CD4-positive, CD25-positive, alpha-beta regulatory T cell (primary cell): ENCODE measurements at regions not wholly inside any gene's neighbourhood (a gene's known extent, or its start where the extent isn't known, plus 50 kb on each side); places are given as distances from the start of the nearest gene placed in this dataset.
A peak's percentile ranks its signal among the peaks of the same experiment; 100 is the strongest.

Source experiments
- ATAC-seq, 2 donors: fragments of 150-1000 bp; cut with Tn5 transposase; one replicate each; pipeline ENCODE4 v1.10.0; 2021; ENCODE audit warnings: low read depth in 2 of 2, moderate number of reproducible peaks in 2 of 2, moderate library complexity in 1 of 2
- DNase-seq, 3 donors: peaks; one replicate each; pipeline versions ENCODE4 v3.0.0 to v3.0.0-alpha.2; 2012 to 2022; ENCODE audit warnings: mixed read lengths in 1 of 3
- H3K27ac ChIP-seq: one replicate; pipeline ENCODE4 v1.7.0; 2013; ENCODE audit warnings: mild to moderate bottlenecking, low read length; ENCODE audit not compliant: insufficient read depth, poor library complexity, severe bottlenecking
- H3K27me3 ChIP-seq: one replicate; pipeline ENCODE4 v1.7.0; 2013; ENCODE audit warnings: low read length; ENCODE audit not compliant: control insufficient read depth, insufficient read depth
- H3K36me3 ChIP-seq: one replicate; pipeline ENCODE4 v1.7.0; 2013; ENCODE audit warnings: mild to moderate bottlenecking, low read length, moderate library complexity; ENCODE audit not compliant: control insufficient read depth, insufficient read depth
- H3K4me1 ChIP-seq: 2 replicates; pipeline ENCODE4 v1.7.0; 2013; ENCODE audit warnings: mild to moderate bottlenecking, low read length; ENCODE audit not compliant: insufficient read depth, control insufficient read depth, poor library complexity, severe bottlenecking
- H3K4me3 ChIP-seq: one replicate; pipeline ENCODE4 v1.7.0; 2013; ENCODE audit warnings: low read depth, mild to moderate bottlenecking, low read length, moderate library complexity
- H3K9me3 ChIP-seq, 2 experiments: 1 replicate in 1 of 2; 2 replicates in 1 of 2; pipeline ENCODE4 v1.7.0; 2013; ENCODE audit warnings: low read length in 2 of 2, mild to moderate bottlenecking in 1 of 2, moderate library complexity in 1 of 2; ENCODE audit not compliant: control insufficient read depth in 2 of 2
- H3K27ac Mint-ChIP-seq, 3 donors: one replicate each; pipeline ENCODE4 v1.8.0; 2020 to 2022; ENCODE audit warnings: mild to moderate bottlenecking in 3 of 3, mixed read lengths in 3 of 3, moderate library complexity in 2 of 3
- H3K27me3 Mint-ChIP-seq: one replicate; pipeline ENCODE4 v1.8.0; 2022; ENCODE audit warnings: mild to moderate bottlenecking, mixed read lengths
- H3K36me3 Mint-ChIP-seq: one replicate; pipeline ENCODE4 v1.8.0; 2020; ENCODE audit warnings: mixed read lengths
- H3K4me1 Mint-ChIP-seq, 4 donors: one replicate each; pipeline ENCODE4 v1.8.0; 2020 to 2022; ENCODE audit warnings: mixed read lengths in 4 of 4, mild to moderate bottlenecking in 1 of 4
- H3K4me3 Mint-ChIP-seq, 4 donors: one replicate each; pipeline ENCODE4 v1.8.0; 2020 to 2022; ENCODE audit warnings: mild to moderate bottlenecking in 4 of 4, mixed read lengths in 4 of 4, moderate library complexity in 3 of 4
- H3K9me3 Mint-ChIP-seq, 7 donors: one replicate each; pipeline ENCODE4 v1.8.0; 2020 to 2022; ENCODE audit warnings: mixed read lengths in 7 of 7, mild to moderate bottlenecking in 3 of 7, moderate library complexity in 2 of 7

GRCh38 chr3:117120014-117120413, 410.4 kb downstream of the TUSC7 start:
- peak overlapping the region in 1 of 3 donors; percentile 61 for H3K27ac Mint-ChIP-seq
- no peaks in the 10 kb centered on the region for H3K4me1 Mint-ChIP-seq
- no peaks in the 10 kb centered on the region for H3K9me3 ChIP-seq
- no peak overlapping the region for H3K27ac ChIP-seq
- H3K36me3 Mint-ChIP-seq: no peaks in the 10 kb centered on the region
- peaks cover 0 to 7% (median 2%) of the 10 kb centered on the region in 7 donors for H3K9me3 Mint-ChIP-seq
- ATAC-seq: no peak
- DNase-seq: no peak
- no peaks in the 10 kb centered on the region for H3K36me3 ChIP-seq
- no peak overlapping the region for H3K4me3 ChIP-seq
- H3K4me1 ChIP-seq: no peaks in the 10 kb centered on the region
- H3K4me3 Mint-ChIP-seq: no peak overlapping the region
- H3K27me3 Mint-ChIP-seq: no peaks in the 10 kb centered on the region
- no peaks in the 10 kb centered on the region for H3K27me3 ChIP-seq

GRCh38 chr3:117122609-117123008, 413.0 kb downstream of the TUSC7 start:
- ATAC-seq (no peak), DNase-seq (no peak)
- no peak overlapping the region for H3K4me3 Mint-ChIP-seq
- Histone ChIP-seq H3K4me1 (no peaks in the 10 kb centered on the region), H3K9me3 (no peaks in the 10 kb centered on the region), H3K27ac (no peak overlapping the region), H3K36me3 (no peaks in the 10 kb centered on the region), H3K4me3 (no peak overlapping the region), H3K27me3 (no peaks in the 10 kb centered on the region)
- H3K9me3 Mint-ChIP-seq: peaks cover 0 to 7% (median 0%) of the 10 kb centered on the region in 7 donors
- H3K27me3 Mint-ChIP-seq: no peaks in the 10 kb centered on the region
- no peak overlapping the region for H3K27ac Mint-ChIP-seq
- no peaks in the 10 kb centered on the region for H3K4me1 Mint-ChIP-seq
- no peaks in the 10 kb centered on the region for H3K36me3 Mint-ChIP-seq

GRCh38 chr3:117126460-117126859, 416.9 kb downstream of the TUSC7 start:
- Histone ChIP-seq H3K9me3 (no peaks in the 10 kb centered on the region), H3K4me1 (no peaks in the 10 kb centered on the region), H3K36me3 (no peaks in the 10 kb centered on the region), H3K27ac (no peak overlapping the region), H3K4me3 (no peak overlapping the region), H3K27me3 (no peaks in the 10 kb centered on the region)
- DNase-seq (no peak), ATAC-seq (no peak)
- H3K4me1 Mint-ChIP-seq: no peaks in the 10 kb centered on the region
- no peaks in the 10 kb centered on the region for H3K36me3 Mint-ChIP-seq
- H3K27me3 Mint-ChIP-seq: no peaks in the 10 kb centered on the region
- no peak overlapping the region for H3K27ac Mint-ChIP-seq
- H3K4me3 Mint-ChIP-seq: no peak overlapping the region
- peaks cover 0 to 12% (median 0%) of the 10 kb centered on the region in 7 donors for H3K9me3 Mint-ChIP-seq

GRCh38 chr3:117126946-117127546, 417.5 kb downstream of the TUSC7 start:
- DNase-seq (no peak), ATAC-seq (no peak)
- H3K27me3 ChIP-seq: no peaks in the 10 kb centered on the region
- no peaks in the 10 kb centered on the region for H3K36me3 Mint-ChIP-seq
- no peak overlapping the region for H3K4me3 ChIP-seq
- H3K4me3 Mint-ChIP-seq: no peak overlapping the region
- H3K4me1 ChIP-seq: no peaks in the 10 kb centered on the region
- H3K36me3 ChIP-seq: no peaks in the 10 kb centered on the region
- H3K27me3 Mint-ChIP-seq: no peaks in the 10 kb centered on the region
- no peak overlapping the region for H3K27ac ChIP-seq
- no peaks in the 10 kb centered on the region for H3K4me1 Mint-ChIP-seq
- peaks cover 0 to 12% (median 0%) of the 10 kb centered on the region in 7 donors for H3K9me3 Mint-ChIP-seq
- no peak overlapping the region for H3K27ac Mint-ChIP-seq
- no peaks in the 10 kb centered on the region for H3K9me3 ChIP-seq

- H3K4me3 Mint-ChIP-seq: no peak overlapping the region
- no peak for ATAC-seq
- H3K4me3 ChIP-seq: no peak overlapping the region
- DNase-seq: no peak
- H3K27ac ChIP-seq: no peak overlapping the region
- H3K27me3 Mint-ChIP-seq: no peaks in the 10 kb centered on the region
- H3K4me1 ChIP-seq: no peaks in the 10 kb centered on the region
- H3K9me3 Mint-ChIP-seq: peaks cover 0 to 12% (median 1%) of the 10 kb centered on the region in 7 donors
- no peaks in the 10 kb centered on the region for H3K4me1 Mint-ChIP-seq
- no peaks in the 10 kb centered on the region for H3K36me3 Mint-ChIP-seq
- no peaks in the 10 kb centered on the region for H3K36me3 ChIP-seq
- no peak overlapping the region for H3K27ac Mint-ChIP-seq
- no peaks in the 10 kb centered on the region for H3K9me3 ChIP-seq
- H3K27me3 ChIP-seq: no peaks in the 10 kb centered on the region
These were observed 418.6 kb downstream of the TUSC7 start for GRCh38 chr3:117128133-117128532.

GRCh38 chr3:117128872-117129271, 419.3 kb downstream of the TUSC7 start:
- Mint-ChIP-seq H3K4me3 (no peak overlapping the region), H3K36me3 (no peaks in the 10 kb centered on the region), H3K27me3 (no peaks in the 10 kb centered on the region), H3K4me1 (no peaks in the 10 kb centered on the region), H3K27ac (no peak overlapping the region), H3K9me3 (peaks cover 0 to 12% (median 1%) of the 10 kb centered on the region in 7 donors)
- Histone ChIP-seq H3K4me3 (no peak overlapping the region), H3K36me3 (no peaks in the 10 kb centered on the region), H3K4me1 (no peaks in the 10 kb centered on the region), H3K9me3 (no peaks in the 10 kb centered on the region), H3K27me3 (no peaks in the 10 kb centered on the region), H3K27ac (no peak overlapping the region)
- no peak for ATAC-seq
- no peak for DNase-seq

- ATAC-seq: no peak
- no peaks in the 10 kb centered on the region for H3K4me1 ChIP-seq
- Mint-ChIP-seq H3K27ac (no peak overlapping the region), H3K36me3 (no peaks in the 10 kb centered on the region), H3K4me1 (no peaks in the 10 kb centered on the region), H3K4me3 (no peak overlapping the region), H3K27me3 (no peaks in the 10 kb centered on the region), H3K9me3 (peaks cover 0 to 12% (median 1%) of the 10 kb centered on the region in 7 donors)
- no peak overlapping the region for H3K4me3 ChIP-seq
- H3K9me3 ChIP-seq: no peaks in the 10 kb centered on the region
- no peak overlapping the region for H3K27ac ChIP-seq
- DNase-seq: no peak
- no peaks in the 10 kb centered on the region for H3K27me3 ChIP-seq
- H3K36me3 ChIP-seq: no peaks in the 10 kb centered on the region
These were observed 419.9 kb downstream of the TUSC7 start for GRCh38 chr3:117129516-117129915.

GRCh38 chr3:117130222-117130621, 420.6 kb downstream of the TUSC7 start:
- Mint-ChIP-seq H3K9me3 (peaks cover 0 to 12% (median 2%) of the 10 kb centered on the region in 7 donors), H3K4me3 (no peak overlapping the region), H3K4me1 (no peaks in the 10 kb centered on the region), H3K36me3 (no peaks in the 10 kb centered on the region), H3K27ac (no peak overlapping the region), H3K27me3 (no peaks in the 10 kb centered on the region)
- ATAC-seq: no peak
- H3K4me1 ChIP-seq: no peaks in the 10 kb centered on the region
- H3K4me3 ChIP-seq: no peak overlapping the region
- H3K27me3 ChIP-seq: no peaks in the 10 kb centered on the region
- DNase-seq: no peak
- H3K27ac ChIP-seq: no peak overlapping the region
- no peaks in the 10 kb centered on the region for H3K9me3 ChIP-seq
- no peaks in the 10 kb centered on the region for H3K36me3 ChIP-seq
